ENCODE measurements at regions not wholly inside any gene's neighbourhood (a gene's known extent, or its start where the extent isn't known, plus 50 kb on each side); places are given as distances from the start of the nearest gene placed in this dataset.
"Not testable (repeated sequence)": the region's sequence is repeated elsewhere in the genome, so short reads cannot be mapped to it uniquely, and the experiment has no call there.

DNA sequence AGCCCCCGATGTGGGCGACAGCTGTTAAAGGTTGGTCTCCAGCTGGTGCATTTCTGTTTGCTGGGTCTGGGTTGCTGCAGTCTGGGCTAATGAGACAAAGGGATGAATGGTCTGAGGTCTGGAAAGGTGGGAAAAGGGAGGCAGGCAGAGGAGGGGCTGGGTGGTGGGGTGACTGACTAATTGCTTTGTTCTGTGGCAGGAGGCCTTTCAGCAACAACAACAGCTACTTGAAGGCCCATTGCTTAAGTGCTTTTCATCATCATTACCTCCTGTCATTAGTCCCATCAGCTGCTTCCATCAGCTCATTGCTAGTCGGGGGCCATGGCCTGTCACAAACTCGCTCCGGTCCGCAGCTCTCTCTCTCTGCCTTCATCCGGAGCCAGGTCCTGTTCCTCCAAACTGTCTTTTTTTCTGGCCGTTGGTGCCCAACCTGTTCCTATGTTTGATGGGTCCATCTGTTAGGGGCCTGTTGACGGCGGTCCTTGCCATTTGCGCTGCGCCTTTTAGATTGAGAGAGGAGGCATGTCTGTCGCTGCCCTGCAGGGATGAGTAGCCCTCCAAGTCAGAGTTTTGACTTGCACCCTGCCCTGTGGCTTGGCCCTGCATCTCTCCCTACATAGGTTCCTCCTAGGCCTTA, 105.6 kb upstream of the PLXNA2 start:
- no peak for DNase-seq

DNA sequence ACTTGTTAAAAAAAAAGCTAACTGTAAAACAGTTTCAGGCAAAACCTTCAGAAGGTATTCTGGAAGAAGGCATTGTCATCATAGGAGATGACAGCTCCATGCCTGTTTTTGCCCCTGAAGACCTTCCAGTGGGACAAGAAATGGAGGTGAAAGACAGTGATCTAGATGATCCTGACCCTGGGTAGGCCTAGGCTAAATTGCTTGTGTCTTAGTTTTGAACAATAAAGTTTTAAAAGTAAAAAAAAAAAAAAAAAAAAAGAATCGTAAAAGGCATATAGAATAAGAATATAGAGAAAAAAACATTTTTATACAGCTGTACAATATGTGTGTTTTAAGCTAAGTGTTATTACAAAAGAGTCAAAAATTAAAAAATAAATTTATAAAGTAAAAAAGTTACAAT, 106.6 kb upstream of the PLXNA2 start:
- no peak for DNase-seq

DNA sequence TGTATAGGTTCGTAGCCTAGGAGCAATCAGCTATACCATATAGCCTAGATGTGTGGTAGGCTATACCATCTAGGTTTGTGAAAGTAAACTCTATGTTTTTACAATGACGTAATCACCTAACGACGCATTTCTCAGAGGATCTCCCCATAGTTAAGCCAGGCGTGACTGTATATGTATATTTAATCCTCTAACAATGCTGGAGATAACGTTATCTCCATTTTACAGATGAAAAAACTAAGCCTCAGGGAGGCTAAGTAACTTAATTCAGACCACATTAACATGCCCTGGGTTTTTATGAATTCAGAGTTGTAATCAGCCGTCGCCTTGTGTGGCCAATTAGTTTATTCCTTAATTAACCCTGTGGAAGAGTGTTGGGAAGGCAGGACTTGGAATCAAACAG, 107.7 kb upstream of the PLXNA2 start:
- DNase-seq: no peak

DNA sequence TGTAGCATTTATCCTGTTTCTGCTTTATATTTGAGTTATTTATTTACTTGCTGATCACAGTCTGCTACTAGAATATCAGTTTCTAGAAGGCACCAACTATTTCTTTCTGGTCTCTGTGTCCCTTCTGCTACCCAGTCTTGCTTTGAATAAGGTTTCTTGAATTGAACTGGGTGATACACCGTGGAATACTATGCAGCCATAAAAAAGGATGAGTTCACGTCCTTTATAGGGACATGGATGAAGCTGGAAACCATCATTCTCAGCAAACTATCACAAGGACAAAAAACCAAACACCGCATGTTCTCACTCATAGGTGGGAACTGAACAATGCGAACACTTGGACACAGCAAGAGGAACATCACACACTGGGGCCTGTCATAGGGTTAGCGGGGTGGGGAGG, 109.6 kb upstream of the PLXNA2 start:
- not testable (repeated sequence) for DNase-seq

DNA sequence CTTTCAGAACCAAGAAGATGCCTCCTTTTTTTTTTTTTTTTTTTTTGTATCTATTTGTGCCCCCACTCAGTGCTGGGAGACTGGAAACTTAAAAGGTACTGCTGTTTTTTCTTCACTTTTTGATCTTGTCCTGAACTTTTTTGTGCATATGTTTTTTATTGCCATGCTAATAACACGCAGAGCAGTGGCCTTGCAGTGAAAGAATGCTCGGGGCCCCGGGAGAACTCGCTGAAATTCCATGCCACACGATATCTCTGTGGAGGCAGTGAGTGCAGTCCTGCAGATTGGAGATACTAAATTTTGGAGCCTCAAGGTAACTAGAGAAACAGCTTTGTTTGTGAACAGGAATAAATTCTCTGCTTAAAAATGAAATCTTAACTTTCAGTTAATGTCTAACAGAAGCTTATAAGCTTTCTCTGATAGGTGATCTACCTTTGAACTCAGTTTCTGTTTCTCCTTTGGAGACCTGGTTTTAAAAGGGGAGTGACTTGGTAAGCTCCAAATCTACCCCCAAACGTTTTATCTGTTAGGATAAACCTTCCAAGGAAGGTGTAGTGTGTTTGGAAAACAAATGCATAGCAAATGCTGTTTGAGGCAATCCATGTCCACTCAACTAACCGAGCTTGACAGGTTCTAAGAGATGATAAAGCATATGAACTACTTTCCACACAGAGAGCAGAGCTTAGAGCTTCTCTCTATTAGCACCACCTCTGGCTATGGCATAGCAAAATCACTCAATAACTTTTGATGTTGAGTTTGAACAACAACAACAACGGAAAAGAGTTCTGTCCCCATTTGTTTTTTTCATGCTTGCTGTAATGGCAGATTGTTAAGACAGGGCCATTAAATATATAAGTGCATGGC, 113.7 kb upstream of the PLXNA2 start:
- no peak for DNase-seq

DNA sequence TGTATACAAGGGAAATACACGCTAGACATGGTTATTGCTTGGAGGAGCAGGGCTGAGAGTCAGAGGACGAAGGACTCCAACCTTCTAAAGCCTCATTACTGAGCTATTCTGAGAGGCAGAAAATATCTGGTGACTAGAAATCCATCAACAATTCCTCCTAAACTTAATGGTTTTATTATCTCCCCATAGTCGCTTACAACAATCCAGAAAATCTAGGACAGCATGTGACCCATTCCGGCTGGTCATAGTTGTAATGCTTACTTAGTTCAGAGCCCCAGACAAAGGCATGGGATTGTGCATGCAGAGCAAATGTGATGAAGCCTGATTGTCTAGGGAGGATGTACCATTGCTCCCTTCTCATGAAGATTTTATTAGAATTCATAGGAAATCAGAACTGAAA, 114.5 kb upstream of the PLXNA2 start:
- DNase-seq: no peak

DNA sequence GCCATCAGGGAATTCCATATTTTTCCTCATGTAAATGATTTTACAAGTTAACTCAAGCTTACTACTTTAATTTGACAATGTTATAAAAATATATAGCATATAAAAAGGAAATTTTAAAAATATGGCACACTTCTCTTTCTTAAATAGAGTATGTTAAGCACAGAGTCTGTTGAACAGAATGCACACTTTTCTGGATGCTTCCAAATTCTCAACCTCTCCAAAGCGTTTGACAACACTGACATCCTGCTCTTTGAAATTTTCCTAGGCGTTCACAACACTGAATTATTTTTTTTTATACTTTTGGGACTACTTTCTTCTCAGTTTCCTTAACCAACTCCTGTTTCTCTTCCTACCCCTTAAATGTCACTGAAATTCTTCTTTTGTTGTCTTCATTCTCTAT, 117.8 kb upstream of the PLXNA2 start:
- DNase-seq: no peak

DNA sequence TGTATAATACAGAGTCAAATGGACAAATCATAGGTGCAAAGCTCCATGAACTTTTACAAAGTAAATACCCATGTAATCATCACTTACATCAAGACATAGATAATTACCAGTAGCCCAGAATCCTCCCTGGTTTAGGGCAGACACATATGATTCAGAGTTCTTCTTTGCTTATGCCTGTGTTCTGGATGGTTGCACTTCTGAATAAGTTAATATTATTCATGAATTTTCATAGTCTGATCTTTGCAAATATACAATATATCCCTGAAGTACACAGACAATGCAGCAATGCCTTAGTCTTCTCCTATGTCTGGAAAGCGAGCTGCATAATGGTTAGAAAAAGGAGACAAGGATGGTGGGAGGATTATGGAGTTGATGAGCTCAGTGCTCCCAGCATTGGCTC, 122.4 kb upstream of the PLXNA2 start:
- DNase-seq: no peak

DNA sequence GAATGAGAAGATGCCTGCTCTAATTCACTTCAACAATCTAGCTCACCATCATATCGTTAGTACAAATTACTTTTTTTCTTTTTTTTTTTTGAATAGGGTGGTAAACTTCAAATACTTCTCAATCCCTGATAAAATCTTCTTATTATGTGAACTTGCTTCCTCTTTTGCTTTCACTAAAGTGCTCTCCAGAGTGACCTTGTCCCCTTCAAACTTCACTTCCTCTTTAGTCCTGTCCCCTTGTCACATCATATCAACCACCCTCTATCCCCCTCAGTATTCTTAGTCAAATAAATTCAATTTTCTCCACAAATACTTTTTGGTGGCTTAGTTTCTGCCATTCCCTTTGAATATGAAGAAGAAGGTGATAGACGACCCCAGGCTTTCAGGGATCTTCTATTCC, 124.9 kb upstream of the PLXNA2 start:
- no peak for DNase-seq

DNA sequence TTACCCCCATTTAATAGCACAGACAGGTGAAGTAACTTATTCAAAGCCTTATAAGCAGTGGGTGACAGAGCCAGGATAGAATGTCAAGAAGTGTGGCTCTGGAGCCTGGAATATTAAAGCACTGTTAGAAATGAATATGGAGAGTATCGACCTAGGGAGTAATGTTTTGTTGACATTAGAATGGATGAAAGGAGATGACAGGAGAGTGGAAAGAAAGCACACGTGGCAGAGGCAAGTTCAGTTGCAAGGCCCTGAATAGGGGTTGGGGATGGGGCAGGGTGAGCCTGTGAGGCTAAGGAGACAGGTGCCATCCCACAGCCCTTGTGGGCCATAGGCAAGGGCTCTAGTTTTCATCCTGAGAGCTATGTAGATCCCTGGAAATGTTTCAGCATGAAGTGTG, 125.5 kb upstream of the PLXNA2 start:
- DNase-seq: no peak

DNA sequence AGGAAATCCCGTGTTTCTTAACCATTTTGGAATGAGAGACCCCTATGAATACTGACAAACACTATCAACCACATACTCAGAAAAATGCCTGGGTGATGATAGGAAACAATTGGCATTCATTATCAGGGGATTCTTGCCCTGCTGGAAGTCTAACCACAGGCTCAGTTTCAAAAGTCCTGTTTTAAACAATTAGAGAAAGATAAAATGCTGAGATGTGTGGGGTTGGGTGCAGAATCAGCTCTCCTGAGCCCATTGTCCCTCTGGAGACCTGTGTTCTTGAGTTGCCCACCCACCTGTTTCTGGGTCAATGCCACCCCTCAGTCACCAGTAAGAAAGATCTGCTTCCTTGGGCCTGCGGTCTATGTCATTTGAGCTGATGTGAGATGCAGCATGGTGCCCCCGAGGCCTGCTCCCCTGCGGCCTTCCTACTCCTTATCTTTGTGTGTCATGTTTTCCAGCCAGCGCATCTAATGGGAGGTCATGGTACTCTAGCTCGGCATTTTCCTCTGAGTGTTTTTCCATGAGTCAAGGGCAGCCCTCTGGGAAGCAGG, 130.3 kb upstream of the PLXNA2 start:
- DNase-seq: no peak

DNA sequence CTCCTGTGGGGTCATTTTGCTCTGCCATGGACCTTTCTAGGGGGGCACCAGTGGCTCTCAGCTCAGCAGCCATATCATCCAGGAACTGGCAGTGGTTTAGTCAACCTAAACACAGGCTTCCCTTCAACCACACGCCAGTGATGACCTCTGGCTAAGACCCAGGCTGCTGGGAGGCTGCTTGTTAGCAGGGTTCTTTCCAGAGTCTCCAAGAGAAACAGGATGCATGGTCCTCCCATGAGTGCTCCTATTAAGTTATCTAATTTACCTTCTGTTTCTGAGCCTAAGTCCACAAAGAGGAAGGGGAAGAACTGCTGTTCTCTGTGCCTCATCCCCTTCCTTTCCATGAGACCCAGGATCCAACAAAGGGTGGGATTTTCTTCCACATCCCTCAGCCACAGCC, 137.3 kb upstream of the PLXNA2 start:
- DNase-seq: no peak

DNA sequence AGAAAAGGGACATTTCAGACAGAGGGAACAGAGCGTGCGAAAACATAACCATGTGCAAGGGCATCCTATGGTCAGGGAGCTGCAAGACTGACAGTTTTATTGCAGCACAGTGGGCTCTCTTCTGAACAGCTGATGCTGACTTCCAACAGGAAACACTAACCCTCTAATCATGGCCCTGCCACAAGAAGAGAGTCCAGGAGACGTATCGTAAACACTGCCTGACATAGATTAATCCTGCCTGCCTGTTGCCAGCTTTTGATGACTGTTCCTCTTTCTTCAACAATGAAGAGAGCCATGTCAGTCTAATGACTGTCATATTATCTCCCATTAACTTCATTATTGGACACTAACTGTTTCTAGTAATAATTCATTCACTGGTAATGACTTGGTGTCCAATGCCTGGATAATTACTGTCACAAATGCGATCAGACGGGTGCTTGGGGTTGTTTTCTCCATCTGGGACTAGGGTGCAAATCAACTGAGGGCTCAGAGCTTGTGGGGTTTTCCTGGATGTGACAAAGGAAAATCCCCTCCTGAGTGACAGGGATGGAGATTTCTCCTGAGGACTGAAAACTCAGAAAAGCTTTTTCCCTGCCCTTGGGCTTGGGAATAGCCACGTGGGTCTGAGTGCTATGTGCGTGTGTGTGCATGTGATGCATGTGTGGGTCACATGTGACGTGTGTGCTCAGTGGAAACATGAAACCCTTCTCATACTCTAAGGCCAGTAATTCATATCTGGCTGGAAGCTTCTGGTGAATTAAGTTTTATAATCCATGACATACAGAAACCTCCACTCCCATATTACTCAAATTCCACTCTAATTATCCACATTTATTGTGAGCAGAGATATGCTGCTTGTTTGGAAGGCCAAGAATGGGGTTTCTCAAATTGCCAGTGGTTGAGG, 144.0 kb upstream of the PLXNA2 start:
- peak; percentile 86 for DNase-seq

DNA sequence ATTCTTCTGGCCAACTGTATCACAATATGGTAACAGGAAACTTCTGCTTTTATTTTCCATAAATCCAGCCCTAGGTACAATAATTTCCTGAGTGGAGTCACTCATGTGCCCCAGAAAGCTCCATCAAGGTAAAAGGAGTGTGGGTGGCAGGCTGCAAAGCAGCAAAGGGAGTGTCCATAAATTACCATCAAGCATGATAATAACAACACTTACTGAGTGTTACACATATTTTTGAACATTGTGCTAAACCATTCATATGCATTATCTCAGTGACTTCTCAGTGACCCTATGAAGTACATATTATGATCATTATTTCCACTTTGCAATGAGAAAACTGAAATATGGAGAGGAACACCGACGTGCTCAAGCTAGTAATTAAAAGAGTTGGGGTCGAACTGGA, 149.2 kb upstream of the PLXNA2 start:
- DNase-seq: no peak

DNA sequence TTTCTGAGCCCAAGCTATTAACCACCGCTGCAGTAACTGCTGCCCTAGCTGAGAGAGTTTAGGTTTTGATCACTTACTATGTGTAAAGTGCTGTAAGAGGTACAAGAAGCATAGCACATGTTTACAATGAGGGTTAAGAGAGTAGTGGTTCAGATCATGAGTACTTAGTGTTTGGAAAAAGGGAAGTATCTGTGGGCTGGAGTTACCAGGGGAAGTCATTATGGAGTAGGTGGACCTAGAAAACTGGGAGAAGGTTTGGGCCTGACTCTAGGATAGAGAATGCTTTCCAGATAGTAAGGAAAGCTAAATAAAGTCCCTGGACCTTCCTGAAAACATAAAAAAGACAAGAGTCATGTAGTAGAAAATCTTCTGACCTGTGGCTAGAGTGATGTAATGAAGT, 149.6 kb upstream of the PLXNA2 start:
- no peak for DNase-seq

DNA sequence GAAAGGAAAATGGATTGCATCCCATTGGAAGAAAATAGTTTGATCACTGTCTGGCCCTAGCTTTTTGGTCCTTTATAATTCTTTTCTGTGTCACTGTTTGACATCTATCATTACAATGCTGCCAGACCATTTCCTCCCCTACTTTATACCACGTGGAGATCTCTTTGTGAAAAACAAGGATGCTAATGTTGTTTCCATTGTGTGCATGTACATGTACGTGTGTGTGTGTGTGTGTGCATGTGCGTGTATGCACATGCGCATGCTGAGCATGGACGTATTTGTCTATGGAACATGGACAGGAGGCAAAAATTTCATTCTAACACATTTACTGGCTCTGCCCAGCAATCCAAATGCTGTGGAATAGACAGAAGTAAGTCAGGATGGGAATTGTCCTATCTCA, 153.1 kb upstream of the PLXNA2 start:
- DNase-seq: no peak

DNA sequence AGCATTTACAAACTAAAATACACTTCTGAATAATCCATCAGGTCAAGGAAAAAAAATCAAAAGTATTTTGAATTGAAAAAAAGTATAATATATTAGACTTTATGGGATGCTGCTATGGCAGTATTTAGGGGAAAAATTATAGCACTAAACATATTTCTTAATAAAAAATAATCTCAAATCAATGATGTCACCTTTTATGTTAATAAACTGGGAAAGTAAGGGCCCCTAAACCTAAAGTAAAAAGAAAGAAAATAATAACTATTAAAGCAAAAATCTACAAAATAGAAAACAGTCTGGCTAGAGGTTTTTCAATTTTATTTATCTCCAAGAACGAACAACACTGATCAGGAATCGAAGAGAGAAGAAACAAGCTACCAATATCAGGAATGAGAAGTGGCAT, 160.8 kb upstream of the PLXNA2 start:
- no peak for DNase-seq

DNA sequence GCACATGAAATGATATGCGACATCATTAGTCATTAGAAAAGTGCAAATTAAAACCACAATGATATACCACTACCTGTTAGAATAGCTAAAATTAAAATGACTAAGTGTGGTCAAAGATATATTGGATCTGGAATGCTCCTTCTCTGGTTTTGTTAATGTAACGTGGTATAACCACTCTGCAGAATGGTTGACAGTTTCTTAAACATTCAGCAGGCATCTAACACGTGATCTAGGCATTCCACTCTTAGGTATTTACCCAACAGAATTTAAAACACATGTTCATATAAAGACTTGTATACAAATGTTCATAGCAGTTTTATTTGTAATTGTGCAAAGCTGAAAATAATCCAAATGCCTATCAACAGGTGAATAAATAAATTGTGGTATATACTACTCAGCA, 165.0 kb upstream of the PLXNA2 start:
- no peak for DNase-seq

DNA sequence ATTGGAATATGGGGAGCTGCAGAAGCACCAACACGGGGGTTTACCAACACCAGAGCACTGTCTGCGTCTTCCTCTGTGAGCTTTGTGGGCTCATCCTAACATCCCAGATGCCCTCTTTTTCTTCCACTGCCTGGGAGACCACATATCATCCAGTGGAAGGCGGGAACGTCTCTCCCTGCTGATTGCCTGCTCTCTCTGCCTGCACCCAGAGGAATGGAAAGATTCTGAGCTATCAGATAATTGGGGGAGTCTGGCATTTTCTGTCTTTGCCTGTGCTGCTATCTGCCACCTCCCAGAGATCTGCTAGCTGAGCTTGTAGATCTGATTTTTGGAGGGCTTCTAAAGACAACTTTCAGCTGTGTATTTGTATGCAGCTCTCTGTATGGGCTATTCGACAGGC, 166.2 kb upstream of the PLXNA2 start:
- DNase-seq: no peak

DNA sequence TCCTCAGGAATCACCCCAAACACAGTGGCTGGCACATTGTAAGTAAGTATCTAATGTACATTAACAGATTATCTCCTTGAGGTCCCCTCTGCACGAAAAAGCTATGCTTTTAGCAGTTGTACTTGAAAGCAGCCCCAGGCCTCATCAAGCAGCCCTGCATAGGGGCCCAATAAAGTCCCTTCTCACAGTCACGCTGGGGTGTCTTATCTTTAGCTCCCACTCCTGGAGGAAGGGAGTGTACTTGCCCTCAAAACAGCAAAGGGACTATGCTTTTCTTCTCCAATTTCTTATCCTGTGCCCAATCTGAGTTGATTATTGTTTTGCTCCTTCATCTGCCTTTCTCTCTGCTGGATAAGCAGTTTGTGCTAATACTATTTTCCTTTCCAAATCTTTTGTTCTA, 168.8 kb upstream of the PLXNA2 start:
- no peak for DNase-seq

DNA sequence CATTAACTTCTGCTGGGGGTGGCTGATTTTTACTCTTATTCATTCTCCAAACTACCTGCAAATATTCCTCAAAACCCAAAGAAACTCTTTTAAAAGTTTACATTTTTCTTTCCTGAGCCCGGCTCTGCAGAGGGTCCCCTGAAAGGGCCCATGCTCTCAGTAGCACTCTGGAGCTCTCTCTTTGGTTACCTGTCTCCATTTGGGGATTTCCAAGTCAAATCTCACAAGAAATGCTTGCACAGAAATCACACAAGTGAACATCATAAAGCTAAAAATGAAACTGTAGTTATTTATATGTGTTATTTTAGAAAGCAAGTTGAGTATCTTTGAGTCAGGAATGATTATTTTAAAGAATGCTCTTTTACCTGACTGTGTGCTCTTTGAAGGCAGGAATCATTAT, 174.5 kb upstream of the PLXNA2 start:
- no peak for DNase-seq

DNA sequence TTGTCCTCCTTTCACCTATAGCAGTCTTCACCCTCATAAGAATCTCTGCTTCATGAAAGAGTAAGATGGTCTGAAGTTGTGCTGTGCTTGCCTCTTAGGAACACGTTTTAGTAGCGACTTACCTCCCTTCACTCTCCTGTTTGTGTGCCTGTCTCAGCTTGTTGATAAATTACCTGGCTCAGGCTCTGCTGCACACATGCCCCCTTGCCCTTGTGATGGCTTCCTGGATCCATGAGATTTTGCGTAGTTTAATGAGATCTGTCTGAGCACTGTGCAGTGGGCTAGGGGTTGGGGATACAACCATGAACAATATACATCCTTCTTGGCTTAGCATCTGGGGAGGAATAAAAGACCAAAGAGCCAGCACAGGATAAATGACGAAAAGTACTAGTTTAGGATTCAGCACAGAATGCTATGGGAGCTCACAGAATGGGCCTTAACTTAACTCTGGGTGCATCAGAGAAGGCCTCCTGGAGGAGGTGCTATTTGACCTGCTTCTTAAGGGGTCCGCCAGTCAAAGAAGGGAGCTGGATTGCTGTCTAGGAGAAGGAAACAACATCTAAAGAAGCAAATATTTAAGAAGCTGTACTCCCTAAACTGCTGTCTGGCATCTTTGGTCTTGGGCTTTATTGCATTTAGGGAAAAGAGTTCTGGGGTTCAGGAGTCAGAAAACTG, 175.7 kb upstream of the PLXNA2 start:
- no peak for DNase-seq

DNA sequence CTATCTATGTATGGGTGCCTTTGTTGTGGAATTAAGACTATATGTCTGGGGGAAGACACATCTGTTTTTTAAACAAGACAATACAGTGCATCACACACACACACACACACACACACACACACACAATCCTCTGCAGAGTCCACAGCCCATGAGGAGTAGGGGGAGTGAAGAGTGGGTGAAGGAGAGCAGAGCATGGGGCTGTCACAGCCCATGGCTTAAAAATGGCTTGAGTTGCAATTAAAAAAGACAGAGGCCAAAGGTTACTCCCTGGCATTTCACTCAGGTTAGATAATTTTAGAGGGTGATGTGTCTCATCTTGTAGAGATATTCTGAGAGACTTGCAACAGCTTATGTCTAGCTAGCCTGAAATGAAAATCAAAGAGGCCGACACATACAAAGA, 176.5 kb upstream of the PLXNA2 start:
- DNase-seq: no peak

Measured in COR-L47 (cell line).